Keratinocyte (primary cell): ENCODE measurements at regions not wholly inside any gene's neighbourhood (a gene's known extent, or its start where the extent isn't known, plus 50 kb on each side); places are given as distances from the start of the nearest gene placed in this dataset.

ENCODE experiments used
- DNase-seq: peaks from one replicate; pipeline ENCODE4 v3.0.0-alpha.2; 2011; ENCODE audit warnings: low read depth, missing footprints, low spot score
- FAIRE-seq: peaks from 2 replicates; lab custom pipeline; 2011; peaks lifted over from hg19 to GRCh38; lab: Jason Lieb, UNC
- H2AFZ ChIP-seq: 2 replicates; pipeline ENCODE4 v1.6.0; 2012; ENCODE audit warnings: low read length, control low read depth, inconsistent platforms; ENCODE audit not compliant: control insufficient read depth
- H3K27ac ChIP-seq: 2 replicates; pipeline ENCODE4 v1.5.1; 2011; ENCODE audit warnings: low read length; ENCODE audit not compliant: control insufficient read depth, insufficient read depth
- H3K27me3 ChIP-seq: 3 replicates; pipeline ENCODE4 v1.6.0; 2011; ENCODE audit warnings: low read length; ENCODE audit not compliant: control insufficient read depth, insufficient read depth; ENCODE audit errors: extremely low read depth
- H3K36me3 ChIP-seq, 2 experiments: 2 replicates in 1 of 2; 3 replicates in 1 of 2; pipeline ENCODE4 v1.5.1; 2011; ENCODE audit warnings: low read length in 2 of 2, mild to moderate bottlenecking in 1 of 2; ENCODE audit not compliant: control insufficient read depth in 2 of 2, insufficient read depth in 2 of 2; ENCODE audit errors: extremely low read depth in 1 of 2
- H3K4me1 ChIP-seq: 3 replicates; pipeline ENCODE4 v1.5.1; 2011; ENCODE audit warnings: low read length; ENCODE audit not compliant: control insufficient read depth, insufficient read depth; ENCODE audit errors: extremely low read depth
- H3K4me2 ChIP-seq: 3 replicates; pipeline ENCODE4 v1.6.0; 2011; ENCODE audit warnings: low read depth, low read length; ENCODE audit not compliant: control insufficient read depth, insufficient read depth; ENCODE audit errors: extremely low read depth
- H3K4me3 ChIP-seq, 3 experiments: fragments of 200-600 bp in 1 of 3; sonication (generic) in 1 of 3; 2 replicates in 2 of 3; 3 replicates in 1 of 3; pipeline ENCODE4 v1.5.1; 2011 to 2016; ENCODE audit warnings: low read length in 3 of 3, mild to moderate bottlenecking in 3 of 3, control low read depth in 2 of 3, inconsistent platforms in 1 of 3, low read depth in 1 of 3, mixed read lengths in 1 of 3, mixed run types in 1 of 3, moderate library complexity in 1 of 3; ENCODE audit not compliant: control insufficient read depth in 2 of 3, insufficient read depth in 2 of 3; ENCODE audit errors: extremely low read depth in 1 of 3
- H3K79me2 ChIP-seq: 2 replicates; pipeline ENCODE4 v1.6.0; 2012; ENCODE audit warnings: low read length; ENCODE audit not compliant: control insufficient read depth, insufficient read depth
- H3K9ac ChIP-seq: 3 replicates; pipeline ENCODE4 v1.6.0; 2011; ENCODE audit warnings: low read length; ENCODE audit not compliant: control insufficient read depth, insufficient read depth; ENCODE audit errors: extremely low read depth
- H3K9me1 ChIP-seq: 3 replicates; pipeline ENCODE4 v1.6.0; 2011; ENCODE audit warnings: low read length; ENCODE audit not compliant: control insufficient read depth, insufficient read depth; ENCODE audit errors: extremely low read depth
- H3K9me3 ChIP-seq: 2 replicates; pipeline ENCODE4 v1.5.1; 2012; ENCODE audit warnings: low read depth, low read length; ENCODE audit not compliant: control insufficient read depth
- H4K20me1 ChIP-seq: 3 replicates; pipeline ENCODE4 v1.6.0; 2011; ENCODE audit warnings: low read length; ENCODE audit not compliant: control insufficient read depth, insufficient read depth; ENCODE audit errors: extremely low read depth
- CTCF ChIP-seq, 3 experiments: IDR thresholded peaks in 1 of 3; conservative IDR thresholded peaks in 1 of 3; optimal IDR thresholded peaks in 1 of 3; 2 replicates in 2 of 3; 3 replicates in 1 of 3; pipeline versions ENCODE3 to v1.5.1; 2011; ENCODE audit warnings: low read length in 3 of 3, mild to moderate bottlenecking in 3 of 3, moderate library complexity in 2 of 3, control low read depth in 1 of 3, inconsistent platforms in 1 of 3; ENCODE audit not compliant: insufficient read depth in 2 of 3; ENCODE audit errors: extremely low read depth in 1 of 3
- EZH2 ChIP-seq: IDR thresholded peaks from one replicate; pipeline ENCODE4 v1.6.1; 2012; ENCODE audit warnings: inconsistent platforms, mild to moderate bottlenecking, low read length, moderate library complexity
- dilution Hi-C: fragments of 300-500 bp; cut with MboI; formaldehyde crosslinking; loops from one replicate; pipeline ENCODE4 v1.7.0; 2020; ENCODE audit warnings: low sequenced_read_pairs; ENCODE audit not compliant: extremely low pct_ligation_motif_present

GRCh38 chr4:35918491-35918977 is 325.8 kb downstream of the ARAP2 start:
- TF ChIP-seq EZH2: no peak
- TF ChIP-seq CTCF (optimal IDR thresholded peaks at IDR 0.05 in 1 of 3, IDR thresholded peaks at IDR 0.05 in 1 of 3, conservative IDR thresholded peaks at IDR 0.05 in 1 of 3; ENCODE audit: extremely low read depth in 1 of 3, insufficient read depth in 2 of 3, low read length in 3 of 3): no peak
- no peaks in the 10 kb centered on the region for H3K36me3 ChIP-seq
- dilution Hi-C loops: no loop called here
- no peaks in the 10 kb centered on the region for H3K79me2 ChIP-seq
- FAIRE-seq (no peak), DNase-seq (no peak)
- no peak overlapping the region for H3K4me3 ChIP-seq
- no peaks in the 10 kb centered on the region for H3K27me3 ChIP-seq
- H3K27ac ChIP-seq: no peak overlapping the region
- no peaks in the 10 kb centered on the region for H4K20me1 ChIP-seq
- H3K4me1 ChIP-seq: no peaks in the 10 kb centered on the region
- no peaks in the 10 kb centered on the region for H3K9me3 ChIP-seq
- H3K9me1 ChIP-seq: no peaks in the 10 kb centered on the region
- H3K9ac ChIP-seq: no peak overlapping the region
- H3K4me2 ChIP-seq: no peak overlapping the region
- no peak overlapping the region for H2AFZ ChIP-seq

- no peak overlapping the region for H3K4me3 ChIP-seq
- FAIRE-seq: no peak
- dilution Hi-C loops: no loop called here
Measured at GRCh38 chr4:35925806-35926205, 318.5 kb downstream of the ARAP2 start.

More at GRCh38 chr4:35925806-35926205, 318.5 kb downstream of the ARAP2 start:
- Histone ChIP-seq H3K27me3 (no peaks in the 10 kb centered on the region), H2AFZ (no peak overlapping the region), H3K36me3 (no peaks in the 10 kb centered on the region), H3K9me1 (no peaks in the 10 kb centered on the region), H3K4me1 (no peaks in the 10 kb centered on the region), H3K9ac (no peak overlapping the region), H3K27ac (no peak overlapping the region), H3K79me2 (no peaks in the 10 kb centered on the region), H3K4me2 (no peak overlapping the region), H4K20me1 (no peaks in the 10 kb centered on the region), H3K9me3 (no peaks in the 10 kb centered on the region)
- no peak for DNase-seq
- TF ChIP-seq CTCF (optimal IDR thresholded peaks at IDR 0.05 in 1 of 3, IDR thresholded peaks at IDR 0.05 in 1 of 3, conservative IDR thresholded peaks at IDR 0.05 in 1 of 3; ENCODE audit: extremely low read depth in 1 of 3, insufficient read depth in 2 of 3, low read length in 3 of 3) (no peak), EZH2 (no peak)
